Stomach (tissue), 4 donors: ENCODE measurements at regions not wholly inside any gene's neighbourhood (a gene's known extent, or its start where the extent isn't known, plus 50 kb on each side); places are given as distances from the start of the nearest gene placed in this dataset.

ENCODE experiments used
- EP300 ChIP-seq: sonication (generic); formaldehyde crosslinking; IDR thresholded peaks from one replicate; pipeline ENCODE4 v1.6.1; 2017; ENCODE audit warnings: antibody characterized with exemption
- POLR2A ChIP-seq, 4 donors: fragments of 450-650 bp; IDR thresholded peaks; one replicate each; pipeline ENCODE4 v1.6.1; 2016; ENCODE audit warnings: antibody characterized with exemption in 4 of 4, control low read depth in 2 of 4, mild to moderate bottlenecking in 1 of 4, moderate library complexity in 1 of 4
- POLR2AphosphoS5 ChIP-seq, 3 donors: sonication (generic); formaldehyde crosslinking; IDR thresholded peaks; one replicate each; pipeline ENCODE4 v1.6.1; 2016; ENCODE audit warnings: antibody characterized with exemption in 3 of 3
- TF ChIP-seq, protein P1 (sequence below), 7 experiments: fragments of 450-650 bp in 4 of 7; fragments of 200-600 bp in 3 of 7; sonication (generic) in 3 of 7; IDR thresholded peaks; one replicate each; pipeline ENCODE4 v1.5.1; 2016 to 2019; ENCODE audit warnings: antibody characterized with exemption in 7 of 7, control low read depth in 2 of 7, mild to moderate bottlenecking in 1 of 7

DNA sequence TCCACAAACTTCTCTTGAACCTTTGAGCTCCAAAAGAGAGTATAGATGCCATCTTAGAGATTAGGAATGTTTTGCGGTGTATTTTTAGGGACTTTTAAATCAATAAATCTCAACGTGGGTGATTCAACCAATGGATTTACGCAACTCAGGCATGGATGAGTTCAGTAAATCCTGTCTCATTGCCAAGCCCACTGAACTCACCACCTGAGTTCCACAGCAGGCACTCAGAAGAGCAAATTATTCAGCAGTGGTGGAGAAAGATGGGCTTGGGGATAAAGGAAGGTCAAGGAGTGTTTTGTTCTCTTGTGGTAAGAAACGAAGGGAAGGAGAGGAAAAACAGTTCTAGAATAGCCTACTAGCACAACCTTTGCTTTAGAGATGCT lies 68.7 kb upstream of the HMGA2 start:
- TF ChIP-seq, protein P1, sequence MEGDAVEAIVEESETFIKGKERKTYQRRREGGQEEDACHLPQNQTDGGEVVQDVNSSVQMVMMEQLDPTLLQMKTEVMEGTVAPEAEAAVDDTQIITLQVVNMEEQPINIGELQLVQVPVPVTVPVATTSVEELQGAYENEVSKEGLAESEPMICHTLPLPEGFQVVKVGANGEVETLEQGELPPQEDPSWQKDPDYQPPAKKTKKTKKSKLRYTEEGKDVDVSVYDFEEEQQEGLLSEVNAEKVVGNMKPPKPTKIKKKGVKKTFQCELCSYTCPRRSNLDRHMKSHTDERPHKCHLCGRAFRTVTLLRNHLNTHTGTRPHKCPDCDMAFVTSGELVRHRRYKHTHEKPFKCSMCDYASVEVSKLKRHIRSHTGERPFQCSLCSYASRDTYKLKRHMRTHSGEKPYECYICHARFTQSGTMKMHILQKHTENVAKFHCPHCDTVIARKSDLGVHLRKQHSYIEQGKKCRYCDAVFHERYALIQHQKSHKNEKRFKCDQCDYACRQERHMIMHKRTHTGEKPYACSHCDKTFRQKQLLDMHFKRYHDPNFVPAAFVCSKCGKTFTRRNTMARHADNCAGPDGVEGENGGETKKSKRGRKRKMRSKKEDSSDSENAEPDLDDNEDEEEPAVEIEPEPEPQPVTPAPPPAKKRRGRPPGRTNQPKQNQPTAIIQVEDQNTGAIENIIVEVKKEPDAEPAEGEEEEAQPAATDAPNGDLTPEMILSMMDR (IDR thresholded peaks at IDR 0.05): no peak
- TF ChIP-seq EP300 (no peak), POLR2AphosphoS5 (IDR thresholded peaks at IDR 0.05) (no peak), POLR2A (IDR thresholded peaks at IDR 0.05) (no peak)
